ENCODE measurements at regions not wholly inside any gene's neighbourhood (a gene's known extent, or its start where the extent isn't known, plus 50 kb on each side); places are given as distances from the start of the nearest gene placed in this dataset.

DNA sequence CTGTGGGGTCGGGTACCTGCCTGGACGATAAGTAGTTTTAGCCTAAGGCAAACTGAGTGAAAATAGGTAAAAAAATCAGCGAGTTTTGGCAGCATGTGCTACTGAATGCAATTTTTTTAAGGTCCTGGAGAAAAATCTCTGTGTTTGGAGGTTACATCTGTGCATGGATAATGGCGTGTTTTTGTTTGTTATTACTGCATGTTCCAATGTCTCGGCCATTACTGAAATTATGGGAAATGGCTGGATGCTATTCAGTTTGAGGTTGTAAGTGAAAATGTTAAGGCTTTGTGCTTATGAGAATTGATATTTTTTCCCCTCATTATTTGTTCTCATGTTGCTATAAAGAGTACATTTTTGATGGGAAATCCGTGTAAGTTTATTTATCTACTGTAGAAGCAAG lies 441.7 kb downstream of the PRDM2 start:
- ATAC-seq (no peak), DNase-seq (no peak)
- no peak overlapping the region for H3K4me3 Mint-ChIP-seq
- Histone ChIP-seq H3K9me3 (ENCODE audit: control insufficient read depth, insufficient read depth, low read length) (no peaks in the 10 kb centered on the region), H3K36me3 (ENCODE audit: control insufficient read depth, insufficient read depth, low read length) (no peaks in the 10 kb centered on the region), H3K27me3 (ENCODE audit: control insufficient read depth, insufficient read depth, low read length) (no peaks in the 10 kb centered on the region), H3K4me3 (ENCODE audit: low read length) (no peak overlapping the region), H3K4me1 (ENCODE audit: control insufficient read depth, insufficient read depth, low read length) (no peaks in the 10 kb centered on the region), H3K27ac (ENCODE audit: low read length) (no peak overlapping the region)
- H3K4me1 Mint-ChIP-seq, result no peaks in the 10 kb centered on the region
- WGBS (ENCODE audit: insufficient coverage), result 83% methylated on average over 5 of the region's 6 CpGs
- peaks cover 0 to 3% of the 10 kb centered on the region in 2 donors for H3K27me3 Mint-ChIP-seq (ENCODE audit: low read depth in 2 of 2)
- no peaks in the 10 kb centered on the region for H3K9me3 Mint-ChIP-seq
- intact Hi-C loops (cut with micrococcal nuclease), result no loop called here
- TF ChIP-seq, protein P1, sequence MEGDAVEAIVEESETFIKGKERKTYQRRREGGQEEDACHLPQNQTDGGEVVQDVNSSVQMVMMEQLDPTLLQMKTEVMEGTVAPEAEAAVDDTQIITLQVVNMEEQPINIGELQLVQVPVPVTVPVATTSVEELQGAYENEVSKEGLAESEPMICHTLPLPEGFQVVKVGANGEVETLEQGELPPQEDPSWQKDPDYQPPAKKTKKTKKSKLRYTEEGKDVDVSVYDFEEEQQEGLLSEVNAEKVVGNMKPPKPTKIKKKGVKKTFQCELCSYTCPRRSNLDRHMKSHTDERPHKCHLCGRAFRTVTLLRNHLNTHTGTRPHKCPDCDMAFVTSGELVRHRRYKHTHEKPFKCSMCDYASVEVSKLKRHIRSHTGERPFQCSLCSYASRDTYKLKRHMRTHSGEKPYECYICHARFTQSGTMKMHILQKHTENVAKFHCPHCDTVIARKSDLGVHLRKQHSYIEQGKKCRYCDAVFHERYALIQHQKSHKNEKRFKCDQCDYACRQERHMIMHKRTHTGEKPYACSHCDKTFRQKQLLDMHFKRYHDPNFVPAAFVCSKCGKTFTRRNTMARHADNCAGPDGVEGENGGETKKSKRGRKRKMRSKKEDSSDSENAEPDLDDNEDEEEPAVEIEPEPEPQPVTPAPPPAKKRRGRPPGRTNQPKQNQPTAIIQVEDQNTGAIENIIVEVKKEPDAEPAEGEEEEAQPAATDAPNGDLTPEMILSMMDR (IDR thresholded peaks at IDR 0.05), result no peak
- H3K27ac Mint-ChIP-seq, result no peak overlapping the region
- H3K36me3 Mint-ChIP-seq, result no peaks in the 10 kb centered on the region

DNA sequence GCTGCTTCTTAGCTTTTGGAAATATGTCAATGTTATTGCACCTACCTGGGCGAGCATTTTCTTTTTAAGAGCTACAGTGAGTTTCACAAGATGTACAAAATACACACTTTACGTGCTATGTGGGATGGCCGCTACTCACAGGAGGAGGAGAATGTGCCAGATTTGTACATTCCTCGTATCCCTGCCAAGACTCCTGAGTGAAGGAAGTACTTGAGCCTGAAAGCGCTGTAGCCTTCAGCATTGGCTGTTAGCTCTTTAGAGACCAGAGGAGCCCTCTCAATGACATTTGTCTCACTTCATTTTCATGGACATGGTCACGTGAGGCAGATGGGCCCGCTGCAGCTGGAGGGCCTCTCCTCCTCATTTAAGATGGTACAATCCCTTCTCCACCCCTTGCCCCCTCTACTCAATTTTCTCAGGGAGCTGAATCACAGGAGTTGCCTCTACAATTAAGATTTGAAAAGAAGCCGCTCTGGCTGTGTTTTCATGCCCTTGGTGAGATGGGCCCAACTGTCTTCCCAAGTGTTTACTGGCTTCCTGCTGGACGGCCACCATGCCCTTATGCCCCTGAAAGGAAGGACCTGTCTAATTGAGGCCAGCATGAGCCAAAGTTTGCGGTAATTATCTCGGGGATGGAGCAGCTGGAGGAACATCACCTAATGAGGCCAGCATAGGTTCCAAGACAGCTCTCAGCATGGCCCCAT lies 442.6 kb downstream of the PRDM2 start:
- TF ChIP-seq, protein P1 (IDR thresholded peaks at IDR 0.05), result no peak
- Histone ChIP-seq H3K27ac (ENCODE audit: low read length) (no peak overlapping the region), H3K36me3 (ENCODE audit: control insufficient read depth, insufficient read depth, low read length) (no peaks in the 10 kb centered on the region), H3K4me1 (ENCODE audit: control insufficient read depth, insufficient read depth, low read length) (no peaks in the 10 kb centered on the region), H3K27me3 (ENCODE audit: control insufficient read depth, insufficient read depth, low read length) (no peaks in the 10 kb centered on the region), H3K4me3 (ENCODE audit: low read length) (no peak overlapping the region), H3K9me3 (ENCODE audit: control insufficient read depth, insufficient read depth, low read length) (no peaks in the 10 kb centered on the region)
- H3K9me3 Mint-ChIP-seq, result no peaks in the 10 kb centered on the region
- H3K4me1 Mint-ChIP-seq, result no peaks in the 10 kb centered on the region
- peaks cover 0 to 3% of the 10 kb centered on the region in 2 donors for H3K27me3 Mint-ChIP-seq (ENCODE audit: low read depth in 2 of 2)
- H3K36me3 Mint-ChIP-seq, result no peaks in the 10 kb centered on the region
- no peak for ATAC-seq
- no peak overlapping the region for H3K4me3 Mint-ChIP-seq
- H3K27ac Mint-ChIP-seq, result no peak overlapping the region
- intact Hi-C loops (cut with micrococcal nuclease), result no loop called here
- DNase-seq, result no peak
- WGBS (ENCODE audit: insufficient coverage), result 88% methylated on average over 11 of the region's 11 CpGs

DNA sequence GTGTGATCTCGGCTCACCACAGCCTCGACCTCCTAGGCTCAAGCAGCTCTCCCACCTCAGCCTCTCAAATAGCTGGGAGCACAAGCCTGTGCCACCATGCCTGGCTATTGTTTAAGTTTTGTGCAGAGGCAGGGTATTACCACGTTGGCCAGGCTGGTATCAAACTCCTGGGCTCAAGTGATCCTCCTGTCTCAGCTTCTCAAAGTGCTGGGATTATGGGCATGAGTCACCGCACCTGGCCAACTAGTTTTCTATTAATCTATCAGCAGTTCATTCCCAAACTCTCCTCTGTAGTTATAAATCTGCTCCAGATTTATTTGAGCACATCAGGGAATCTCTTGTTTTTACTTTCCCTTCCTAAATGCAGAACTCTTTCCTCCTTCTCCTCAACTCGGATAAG lies 443.8 kb downstream of the PRDM2 start:
- no peaks in the 10 kb centered on the region for H3K9me3 Mint-ChIP-seq
- DNase-seq (no peak), ATAC-seq (no peak)
- intact Hi-C loops (cut with micrococcal nuclease), result no loop called here
- no peaks in the 10 kb centered on the region for H3K27me3 ChIP-seq (ENCODE audit: control insufficient read depth, insufficient read depth, low read length)
- no peaks in the 10 kb centered on the region for H3K9me3 ChIP-seq (ENCODE audit: control insufficient read depth, insufficient read depth, low read length)
- H3K4me1 Mint-ChIP-seq, result no peaks in the 10 kb centered on the region
- 82% methylated on average over 4 of the region's 5 CpGs for WGBS (ENCODE audit: insufficient coverage)
- H3K36me3 ChIP-seq (ENCODE audit: control insufficient read depth, insufficient read depth, low read length), result no peaks in the 10 kb centered on the region
- H3K4me3 Mint-ChIP-seq, result no peak overlapping the region
- no peak overlapping the region for H3K27ac ChIP-seq (ENCODE audit: low read length)
- H3K36me3 Mint-ChIP-seq, result no peaks in the 10 kb centered on the region
- H3K27me3 Mint-ChIP-seq (ENCODE audit: low read depth in 2 of 2), result peaks cover 0 to 3% of the 10 kb centered on the region in 2 donors
- no peak overlapping the region for H3K4me3 ChIP-seq (ENCODE audit: low read length)
- TF ChIP-seq, protein P1 (IDR thresholded peaks at IDR 0.05), result no peak
- no peak overlapping the region for H3K27ac Mint-ChIP-seq
- no peaks in the 10 kb centered on the region for H3K4me1 ChIP-seq (ENCODE audit: control insufficient read depth, insufficient read depth, low read length)

DNA sequence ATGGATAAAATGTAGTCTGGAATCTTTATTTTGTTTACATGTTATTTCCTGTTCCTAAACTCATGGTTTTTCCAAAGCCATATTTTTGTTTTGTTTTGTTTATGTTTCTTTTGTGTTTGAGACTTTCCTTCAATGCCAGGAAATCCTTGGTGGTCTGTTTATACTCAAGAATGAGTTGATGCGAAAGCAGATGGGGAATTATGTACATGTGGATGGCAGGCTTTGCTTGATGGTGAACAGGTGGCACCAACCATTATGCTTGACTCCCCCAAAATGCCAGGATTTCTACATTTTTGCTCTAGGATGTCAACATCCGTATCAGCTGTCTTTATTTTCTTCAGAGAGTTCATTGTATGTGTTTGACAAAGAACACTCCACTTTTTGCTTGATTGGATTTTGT lies 448.5 kb downstream of the PRDM2 start:
- Histone ChIP-seq H3K4me3 (ENCODE audit: low read length) (no peak overlapping the region), H3K27me3 (ENCODE audit: control insufficient read depth, insufficient read depth, low read length) (no peaks in the 10 kb centered on the region), H3K36me3 (ENCODE audit: control insufficient read depth, insufficient read depth, low read length) (no peaks in the 10 kb centered on the region), H3K4me1 (ENCODE audit: control insufficient read depth, insufficient read depth, low read length) (no peaks in the 10 kb centered on the region), H3K27ac (ENCODE audit: low read length) (no peak overlapping the region), H3K9me3 (ENCODE audit: control insufficient read depth, insufficient read depth, low read length) (no peaks in the 10 kb centered on the region)
- no peaks in the 10 kb centered on the region for H3K9me3 Mint-ChIP-seq
- ATAC-seq, result no peak
- TF ChIP-seq, protein P1 (IDR thresholded peaks at IDR 0.05), result no peak
- intact Hi-C loops (cut with micrococcal nuclease), result no loop called here
- H3K27me3 Mint-ChIP-seq (ENCODE audit: low read depth in 2 of 2), result peaks cover 11 to 17% of the 10 kb centered on the region in 2 donors
- no peaks in the 10 kb centered on the region for H3K36me3 Mint-ChIP-seq
- no peak overlapping the region for H3K4me3 Mint-ChIP-seq
- no peaks in the 10 kb centered on the region for H3K4me1 Mint-ChIP-seq
- no peak for DNase-seq
- WGBS (ENCODE audit: insufficient coverage), result 60% methylated on average over 2 of the region's 2 CpGs
- H3K27ac Mint-ChIP-seq, result no peak overlapping the region
